Loucy (cell line): ENCODE measurements at regions not wholly inside any gene's neighbourhood (a gene's known extent, or its start where the extent isn't known, plus 50 kb on each side); places are given as distances from the start of the nearest gene placed in this dataset.

Source experiments
- EZH2phosphoT487 ChIP-seq: fragments of 200-600 bp; IDR thresholded peaks from 2 replicates; pipeline ENCODE4 v1.6.1; 2018; ENCODE audit warnings: antibody characterized with exemption, mild to moderate bottlenecking, moderate library complexity, borderline replicate concordance
- TF ChIP-seq, protein P1 (sequence below): fragments of 200-600 bp; sonication (generic); conservative IDR thresholded peaks from 2 replicates; pipeline ENCODE4 v1.5.1; 2014; ENCODE audit warnings: mild to moderate bottlenecking, antibody characterized with exemption, low read length

DNA sequence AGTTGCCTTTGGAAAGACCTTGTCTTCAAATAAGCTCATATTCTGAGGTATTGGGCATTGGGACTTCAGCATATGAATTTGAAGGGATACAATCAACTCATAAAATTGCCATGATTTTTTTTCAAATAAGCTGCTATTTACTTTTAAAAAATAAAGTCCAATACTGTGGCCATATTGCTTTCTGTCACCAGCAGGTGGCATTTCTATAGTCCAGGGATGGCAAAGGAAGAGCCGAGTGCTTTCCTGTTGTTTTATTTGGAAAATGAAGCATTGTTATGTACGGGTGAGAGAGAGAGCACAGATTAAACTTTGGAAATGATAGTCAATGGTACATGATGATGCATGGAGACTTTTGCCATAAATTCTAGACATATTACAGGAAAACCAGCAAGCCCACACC is 104.1 kb upstream of the DPP6 start:
- TF ChIP-seq, protein P1, sequence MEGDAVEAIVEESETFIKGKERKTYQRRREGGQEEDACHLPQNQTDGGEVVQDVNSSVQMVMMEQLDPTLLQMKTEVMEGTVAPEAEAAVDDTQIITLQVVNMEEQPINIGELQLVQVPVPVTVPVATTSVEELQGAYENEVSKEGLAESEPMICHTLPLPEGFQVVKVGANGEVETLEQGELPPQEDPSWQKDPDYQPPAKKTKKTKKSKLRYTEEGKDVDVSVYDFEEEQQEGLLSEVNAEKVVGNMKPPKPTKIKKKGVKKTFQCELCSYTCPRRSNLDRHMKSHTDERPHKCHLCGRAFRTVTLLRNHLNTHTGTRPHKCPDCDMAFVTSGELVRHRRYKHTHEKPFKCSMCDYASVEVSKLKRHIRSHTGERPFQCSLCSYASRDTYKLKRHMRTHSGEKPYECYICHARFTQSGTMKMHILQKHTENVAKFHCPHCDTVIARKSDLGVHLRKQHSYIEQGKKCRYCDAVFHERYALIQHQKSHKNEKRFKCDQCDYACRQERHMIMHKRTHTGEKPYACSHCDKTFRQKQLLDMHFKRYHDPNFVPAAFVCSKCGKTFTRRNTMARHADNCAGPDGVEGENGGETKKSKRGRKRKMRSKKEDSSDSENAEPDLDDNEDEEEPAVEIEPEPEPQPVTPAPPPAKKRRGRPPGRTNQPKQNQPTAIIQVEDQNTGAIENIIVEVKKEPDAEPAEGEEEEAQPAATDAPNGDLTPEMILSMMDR = no peak
- TF ChIP-seq EZH2phosphoT487 = no peak
